Tibial nerve (tissue), 4 donors: ENCODE measurements at regions not wholly inside any gene's neighbourhood (a gene's known extent, or its start where the extent isn't known, plus 50 kb on each side); places are given as distances from the start of the nearest gene placed in this dataset.

Experiments used
- EP300 ChIP-seq, 2 donors: sonication (generic); formaldehyde crosslinking; IDR thresholded peaks; one replicate each; pipeline ENCODE4 v1.6.1; 2017; ENCODE audit warnings: antibody characterized with exemption in 2 of 2, mild to moderate bottlenecking in 1 of 2
- POLR2A ChIP-seq, 2 donors: fragments of 450-650 bp; IDR thresholded peaks; one replicate each; pipeline ENCODE4 v1.6.1; 2017; ENCODE audit warnings: antibody characterized with exemption in 2 of 2, mild to moderate bottlenecking in 2 of 2, moderate library complexity in 2 of 2
- TF ChIP-seq, protein P1 (sequence below), 5 experiments: fragments of 200-600 bp in 3 of 5; fragments of 450-650 bp in 2 of 5; sonication (generic) in 3 of 5; IDR thresholded peaks; one replicate each; pipeline ENCODE4 v1.5.1; 2016 to 2019; ENCODE audit warnings: antibody characterized with exemption in 5 of 5, mild to moderate bottlenecking in 3 of 5, moderate library complexity in 2 of 5

DNA sequence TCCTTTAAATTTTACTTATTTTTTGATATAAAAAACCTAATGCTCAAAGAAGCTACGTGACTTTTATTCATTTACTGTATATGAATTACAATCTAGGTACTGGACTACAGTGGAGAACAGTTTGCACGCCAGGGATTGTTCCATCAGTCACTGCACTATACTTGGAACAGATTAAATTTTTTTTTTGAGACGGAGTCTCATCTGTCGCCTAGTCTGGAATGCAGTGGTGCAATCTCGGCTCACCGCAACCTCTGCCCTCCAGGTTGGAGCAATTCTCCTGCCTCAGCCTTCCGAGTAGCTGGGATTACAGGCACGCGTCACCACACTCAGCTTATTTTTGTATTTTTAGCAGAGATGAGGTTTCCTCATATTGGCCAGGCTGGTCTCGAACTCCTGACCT is 330.0 kb upstream of the SLC14A2 start:
- TF ChIP-seq POLR2A (IDR thresholded peaks at IDR 0.05) (no peak), EP300 (IDR thresholded peaks at IDR 0.05) (no peak)
- TF ChIP-seq, protein P1, sequence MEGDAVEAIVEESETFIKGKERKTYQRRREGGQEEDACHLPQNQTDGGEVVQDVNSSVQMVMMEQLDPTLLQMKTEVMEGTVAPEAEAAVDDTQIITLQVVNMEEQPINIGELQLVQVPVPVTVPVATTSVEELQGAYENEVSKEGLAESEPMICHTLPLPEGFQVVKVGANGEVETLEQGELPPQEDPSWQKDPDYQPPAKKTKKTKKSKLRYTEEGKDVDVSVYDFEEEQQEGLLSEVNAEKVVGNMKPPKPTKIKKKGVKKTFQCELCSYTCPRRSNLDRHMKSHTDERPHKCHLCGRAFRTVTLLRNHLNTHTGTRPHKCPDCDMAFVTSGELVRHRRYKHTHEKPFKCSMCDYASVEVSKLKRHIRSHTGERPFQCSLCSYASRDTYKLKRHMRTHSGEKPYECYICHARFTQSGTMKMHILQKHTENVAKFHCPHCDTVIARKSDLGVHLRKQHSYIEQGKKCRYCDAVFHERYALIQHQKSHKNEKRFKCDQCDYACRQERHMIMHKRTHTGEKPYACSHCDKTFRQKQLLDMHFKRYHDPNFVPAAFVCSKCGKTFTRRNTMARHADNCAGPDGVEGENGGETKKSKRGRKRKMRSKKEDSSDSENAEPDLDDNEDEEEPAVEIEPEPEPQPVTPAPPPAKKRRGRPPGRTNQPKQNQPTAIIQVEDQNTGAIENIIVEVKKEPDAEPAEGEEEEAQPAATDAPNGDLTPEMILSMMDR (IDR thresholded peaks at IDR 0.05) = no peak
